GM06990 (cell line): ENCODE measurements at regions not wholly inside any gene's neighbourhood (a gene's known extent, or its start where the extent isn't known, plus 50 kb on each side); places are given as distances from the start of the nearest gene placed in this dataset.
"Not testable (repeated sequence)": the region's sequence is repeated elsewhere in the genome, so short reads cannot be mapped to it uniquely, and the experiment has no call there.

Experiments used
- DNase-seq: peaks from one replicate; pipeline ENCODE4 v3.0.0-alpha.2; 2011; ENCODE audit not compliant: insufficient read length; ENCODE audit errors: extremely low read depth
- H3K27me3 ChIP-seq: replicated peaks from 2 replicates; pipeline ENCODE4 v1.6.0; 2011; ENCODE audit warnings: low read length; ENCODE audit not compliant: control insufficient read depth, insufficient read depth
- H3K36me3 ChIP-seq: 2 replicates; pipeline ENCODE4 v1.5.1; 2011; ENCODE audit warnings: low read length; ENCODE audit not compliant: control insufficient read depth, insufficient read depth
- H3K4me3 ChIP-seq: replicated peaks from 2 replicates; pipeline ENCODE4 v1.5.1; 2011; ENCODE audit warnings: low read depth, mild to moderate bottlenecking, control low read depth, low read length
- TF ChIP-seq, protein P1 (sequence below): IDR thresholded peaks from 2 replicates; pipeline ENCODE4 v1.5.1; 2011; ENCODE audit warnings: low read length, control low read depth, mild to moderate bottlenecking, inconsistent platforms; ENCODE audit not compliant: insufficient read depth, poor library complexity, severe bottlenecking

DNA sequence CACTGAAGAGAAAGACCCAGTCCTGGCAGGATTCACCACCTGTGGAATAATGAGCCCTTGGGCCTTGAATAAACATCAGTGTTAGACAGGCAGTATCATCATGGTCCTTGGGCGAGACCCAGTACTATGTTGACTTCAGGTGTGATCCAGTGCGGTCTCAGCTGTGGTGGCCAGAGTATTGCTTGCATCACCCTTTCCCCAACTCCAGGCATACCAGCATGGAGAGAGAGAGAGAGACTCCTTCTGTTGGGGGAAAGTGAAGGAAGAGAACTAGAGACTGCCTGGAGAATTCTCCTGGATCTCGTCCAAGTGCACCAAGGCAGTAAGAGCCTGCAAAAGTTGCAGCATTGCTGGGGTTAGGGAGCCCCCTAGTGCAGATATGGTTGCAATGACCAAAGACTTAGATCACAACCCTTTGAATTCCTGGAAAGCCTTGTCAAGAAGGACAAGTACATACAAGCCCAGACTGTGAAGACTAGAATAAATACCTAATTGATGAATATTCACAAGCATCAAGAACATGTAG is 61.1 kb upstream of the VAMP7 start:
- TF ChIP-seq, protein P1, sequence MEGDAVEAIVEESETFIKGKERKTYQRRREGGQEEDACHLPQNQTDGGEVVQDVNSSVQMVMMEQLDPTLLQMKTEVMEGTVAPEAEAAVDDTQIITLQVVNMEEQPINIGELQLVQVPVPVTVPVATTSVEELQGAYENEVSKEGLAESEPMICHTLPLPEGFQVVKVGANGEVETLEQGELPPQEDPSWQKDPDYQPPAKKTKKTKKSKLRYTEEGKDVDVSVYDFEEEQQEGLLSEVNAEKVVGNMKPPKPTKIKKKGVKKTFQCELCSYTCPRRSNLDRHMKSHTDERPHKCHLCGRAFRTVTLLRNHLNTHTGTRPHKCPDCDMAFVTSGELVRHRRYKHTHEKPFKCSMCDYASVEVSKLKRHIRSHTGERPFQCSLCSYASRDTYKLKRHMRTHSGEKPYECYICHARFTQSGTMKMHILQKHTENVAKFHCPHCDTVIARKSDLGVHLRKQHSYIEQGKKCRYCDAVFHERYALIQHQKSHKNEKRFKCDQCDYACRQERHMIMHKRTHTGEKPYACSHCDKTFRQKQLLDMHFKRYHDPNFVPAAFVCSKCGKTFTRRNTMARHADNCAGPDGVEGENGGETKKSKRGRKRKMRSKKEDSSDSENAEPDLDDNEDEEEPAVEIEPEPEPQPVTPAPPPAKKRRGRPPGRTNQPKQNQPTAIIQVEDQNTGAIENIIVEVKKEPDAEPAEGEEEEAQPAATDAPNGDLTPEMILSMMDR: peak; percentile 64
- DNase-seq: peak; percentile 1
- H3K4me3 ChIP-seq: no peak overlapping the region
- no peaks in the 10 kb centered on the region for H3K36me3 ChIP-seq
- H3K27me3 ChIP-seq: no peaks in the 10 kb centered on the region

DNA sequence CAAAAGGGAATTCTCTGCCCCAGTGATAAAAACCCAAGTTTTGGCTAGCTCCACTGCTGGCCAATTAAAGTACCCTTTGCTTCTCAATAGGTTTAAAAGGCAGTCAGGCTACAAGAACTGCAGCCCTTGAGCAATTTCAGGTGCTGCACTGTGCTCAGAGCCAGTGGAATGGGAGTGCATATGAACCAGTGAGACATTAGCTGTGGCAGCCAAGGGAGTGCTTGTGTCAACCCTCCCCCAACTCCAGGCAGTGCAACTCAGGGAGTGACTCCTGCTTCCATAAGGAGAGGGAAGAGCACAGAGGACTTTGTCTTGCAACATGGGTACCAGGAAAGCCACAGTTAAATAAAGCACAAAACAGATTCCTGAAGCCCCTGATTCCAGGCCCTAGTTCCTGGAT is 61.6 kb upstream of the VAMP7 start:
- no peak for DNase-seq
- no peaks in the 10 kb centered on the region for H3K36me3 ChIP-seq

DNA sequence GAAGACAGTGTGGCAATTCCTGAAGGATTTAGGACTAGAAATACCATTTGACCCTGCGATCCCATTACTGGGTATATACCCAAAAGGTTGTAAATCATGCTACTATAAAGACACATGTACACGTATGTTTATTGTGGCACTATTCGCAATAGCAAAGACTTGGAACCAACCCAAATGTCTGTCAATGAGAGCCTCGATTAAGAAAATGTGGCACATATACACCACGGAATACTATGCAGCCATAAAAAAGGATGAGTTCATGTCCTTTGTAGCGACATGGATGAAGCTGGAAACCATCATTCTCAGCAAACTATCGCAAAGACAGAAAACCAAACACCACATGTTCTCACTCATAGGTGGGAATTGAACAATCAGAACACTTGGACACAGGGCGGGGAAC is 66.8 kb upstream of the VAMP7 start:
- DNase-seq, H3K36me3 ChIP-seq, H3K4me3 ChIP-seq, H3K27me3 ChIP-seq: not testable (repeated sequence)

More for the DNA sequence above, 61.6 kb upstream of the VAMP7 start:
- TF ChIP-seq, protein P1: no peak
- no peaks in the 10 kb centered on the region for H3K27me3 ChIP-seq
- no peak overlapping the region for H3K4me3 ChIP-seq

DNA sequence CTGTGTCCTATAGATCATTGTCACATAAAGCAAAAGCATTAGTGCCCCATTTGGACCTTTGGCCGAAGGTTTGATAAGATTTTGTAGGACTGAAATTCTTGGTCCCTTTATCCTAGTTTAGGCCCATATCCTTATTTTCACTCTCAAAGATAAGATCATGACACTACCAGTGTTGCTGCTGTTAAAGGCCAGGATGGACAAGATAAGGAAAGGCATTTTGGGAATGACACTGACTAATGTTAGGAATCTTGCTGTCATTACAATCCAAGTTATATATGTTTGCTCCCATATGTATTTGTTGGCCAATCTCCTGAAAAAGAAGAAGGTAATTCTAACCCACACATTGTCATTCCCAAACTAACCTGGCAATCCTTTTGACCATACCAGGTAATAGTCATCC is 101.3 kb upstream of the VAMP7 start:
- H3K27me3 ChIP-seq: no peaks in the 10 kb centered on the region
- TF ChIP-seq, protein P1: no peak
- no peak for DNase-seq

DNA sequence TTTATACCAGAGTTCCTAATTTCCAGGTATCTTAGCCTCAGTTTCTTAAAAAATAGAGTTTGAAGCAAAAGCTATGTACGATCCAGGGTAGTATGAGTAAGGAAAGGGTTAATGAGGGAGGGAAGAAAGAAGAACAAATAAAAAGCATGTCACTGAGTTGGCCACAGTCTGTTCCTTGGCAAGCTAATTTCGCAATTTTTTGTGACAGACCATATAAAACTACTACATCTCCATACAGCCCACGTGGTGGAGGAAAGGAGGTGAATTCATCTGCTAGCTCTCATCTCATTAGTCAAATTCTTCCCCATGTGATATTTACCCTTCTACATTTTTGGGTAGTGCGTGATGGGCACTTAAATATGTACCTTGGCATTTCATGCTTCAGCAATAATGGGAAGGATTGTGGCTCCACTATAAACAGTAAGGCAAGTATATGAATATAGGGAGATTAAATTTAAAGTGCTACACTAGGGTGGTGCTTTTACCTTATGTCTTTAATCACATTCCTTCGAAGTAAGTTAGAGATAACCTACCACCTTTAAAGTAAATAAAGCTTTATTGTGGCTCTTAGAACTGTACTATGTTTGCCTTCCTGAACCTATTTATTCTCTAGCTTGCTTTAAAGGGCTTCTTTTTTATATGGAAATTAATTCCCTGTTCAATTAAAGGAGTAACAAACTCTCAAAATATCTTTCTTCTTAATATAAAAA is 102.1 kb upstream of the VAMP7 start:
- TF ChIP-seq, protein P1: no peak
- no peaks in the 10 kb centered on the region for H3K36me3 ChIP-seq
- H3K4me3 ChIP-seq: no peak overlapping the region
- H3K27me3 ChIP-seq: no peaks in the 10 kb centered on the region
- no peak for DNase-seq

More for the DNA sequence above, 101.3 kb upstream of the VAMP7 start:
- Histone ChIP-seq H3K36me3 (no peaks in the 10 kb centered on the region), H3K4me3 (no peak overlapping the region)

DNA sequence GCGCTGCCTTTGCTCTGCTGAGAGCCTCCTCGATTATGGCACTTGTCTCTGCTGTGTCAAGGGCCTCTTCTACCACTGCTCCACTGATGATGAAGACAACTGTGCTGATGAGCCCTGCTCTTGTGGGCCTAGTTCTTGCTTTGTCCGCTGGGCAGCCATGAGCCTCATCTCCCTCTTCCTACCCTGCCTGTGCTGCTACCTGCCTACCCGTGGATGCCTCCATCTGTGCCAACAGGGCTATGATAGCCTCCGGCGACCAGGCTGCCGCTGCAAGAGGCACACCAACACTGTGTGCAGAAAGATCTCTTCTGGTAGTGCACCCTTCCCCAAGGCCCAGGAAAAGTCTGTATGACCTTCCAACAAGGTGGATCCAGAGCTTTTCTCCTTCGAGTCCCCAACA is 106.8 kb upstream of the VAMP7 start:
- TF ChIP-seq, protein P1: no peak
- H3K36me3 ChIP-seq: no peaks in the 10 kb centered on the region
- DNase-seq: no peak
- no peaks in the 10 kb centered on the region for H3K27me3 ChIP-seq
- H3K4me3 ChIP-seq: no peak overlapping the region
